ENCODE measurements at regions not wholly inside any gene's neighbourhood (a gene's known extent, or its start where the extent isn't known, plus 50 kb on each side); places are given as distances from the start of the nearest gene placed in this dataset.
A peak's percentile ranks its signal among the peaks of the same experiment; 100 is the strongest.

DNA sequence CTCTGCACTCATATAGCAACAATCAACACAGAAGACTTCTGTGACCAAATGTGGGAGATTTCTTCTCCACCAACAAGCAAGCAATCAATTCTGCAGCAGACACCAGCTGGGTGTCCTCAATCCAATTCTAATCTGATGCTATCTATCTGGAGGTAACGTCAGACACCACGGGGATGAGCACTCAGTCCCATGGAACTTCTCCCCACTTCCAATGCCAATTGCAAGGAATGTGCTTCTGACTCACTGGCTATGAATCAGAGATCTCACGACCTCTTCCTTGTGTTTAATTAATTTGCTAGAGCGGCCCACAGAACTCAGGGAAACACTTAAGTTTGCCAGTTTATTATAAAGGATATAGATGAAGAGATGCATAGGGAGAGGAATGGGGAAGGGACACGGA is 103.5 kb upstream of the SIRPG start:
- H3K4me3 ChIP-seq (replicated peaks; ENCODE audit: low read depth, low read length), result no peak overlapping the region
- DNase-seq (ENCODE audit: low read depth), result peak; percentile 65
- TF ChIP-seq, protein P1, sequence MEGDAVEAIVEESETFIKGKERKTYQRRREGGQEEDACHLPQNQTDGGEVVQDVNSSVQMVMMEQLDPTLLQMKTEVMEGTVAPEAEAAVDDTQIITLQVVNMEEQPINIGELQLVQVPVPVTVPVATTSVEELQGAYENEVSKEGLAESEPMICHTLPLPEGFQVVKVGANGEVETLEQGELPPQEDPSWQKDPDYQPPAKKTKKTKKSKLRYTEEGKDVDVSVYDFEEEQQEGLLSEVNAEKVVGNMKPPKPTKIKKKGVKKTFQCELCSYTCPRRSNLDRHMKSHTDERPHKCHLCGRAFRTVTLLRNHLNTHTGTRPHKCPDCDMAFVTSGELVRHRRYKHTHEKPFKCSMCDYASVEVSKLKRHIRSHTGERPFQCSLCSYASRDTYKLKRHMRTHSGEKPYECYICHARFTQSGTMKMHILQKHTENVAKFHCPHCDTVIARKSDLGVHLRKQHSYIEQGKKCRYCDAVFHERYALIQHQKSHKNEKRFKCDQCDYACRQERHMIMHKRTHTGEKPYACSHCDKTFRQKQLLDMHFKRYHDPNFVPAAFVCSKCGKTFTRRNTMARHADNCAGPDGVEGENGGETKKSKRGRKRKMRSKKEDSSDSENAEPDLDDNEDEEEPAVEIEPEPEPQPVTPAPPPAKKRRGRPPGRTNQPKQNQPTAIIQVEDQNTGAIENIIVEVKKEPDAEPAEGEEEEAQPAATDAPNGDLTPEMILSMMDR (IDR thresholded peaks at IDR 0.05; ENCODE audit: low read length, missing control alignments), result no peak

DNA sequence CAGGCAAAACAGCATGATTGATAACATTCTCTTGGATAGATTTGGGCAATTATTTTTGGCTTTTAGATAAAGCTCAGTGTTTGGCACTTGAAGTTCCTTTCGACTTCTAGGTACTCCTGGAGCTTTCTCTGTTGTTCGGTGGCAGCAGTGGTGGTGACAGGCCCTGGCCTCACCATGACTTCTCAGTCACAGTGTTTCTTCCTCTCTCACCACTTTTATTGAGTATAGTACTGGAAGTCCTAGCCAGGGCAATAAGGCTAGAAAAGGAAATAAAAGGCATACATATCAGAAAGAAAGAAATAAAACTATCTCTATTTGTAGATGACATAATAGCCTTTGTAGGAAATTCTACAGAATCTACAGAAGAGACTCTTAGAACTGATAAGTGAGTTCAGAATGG is 101.2 kb upstream of the SIRPG start:
- TF ChIP-seq, protein P1 (IDR thresholded peaks at IDR 0.05; ENCODE audit: low read length, missing control alignments), result no peak
- H3K4me3 ChIP-seq (replicated peaks; ENCODE audit: low read depth, low read length), result no peak overlapping the region
- DNase-seq (ENCODE audit: low read depth), result no peak

DNA sequence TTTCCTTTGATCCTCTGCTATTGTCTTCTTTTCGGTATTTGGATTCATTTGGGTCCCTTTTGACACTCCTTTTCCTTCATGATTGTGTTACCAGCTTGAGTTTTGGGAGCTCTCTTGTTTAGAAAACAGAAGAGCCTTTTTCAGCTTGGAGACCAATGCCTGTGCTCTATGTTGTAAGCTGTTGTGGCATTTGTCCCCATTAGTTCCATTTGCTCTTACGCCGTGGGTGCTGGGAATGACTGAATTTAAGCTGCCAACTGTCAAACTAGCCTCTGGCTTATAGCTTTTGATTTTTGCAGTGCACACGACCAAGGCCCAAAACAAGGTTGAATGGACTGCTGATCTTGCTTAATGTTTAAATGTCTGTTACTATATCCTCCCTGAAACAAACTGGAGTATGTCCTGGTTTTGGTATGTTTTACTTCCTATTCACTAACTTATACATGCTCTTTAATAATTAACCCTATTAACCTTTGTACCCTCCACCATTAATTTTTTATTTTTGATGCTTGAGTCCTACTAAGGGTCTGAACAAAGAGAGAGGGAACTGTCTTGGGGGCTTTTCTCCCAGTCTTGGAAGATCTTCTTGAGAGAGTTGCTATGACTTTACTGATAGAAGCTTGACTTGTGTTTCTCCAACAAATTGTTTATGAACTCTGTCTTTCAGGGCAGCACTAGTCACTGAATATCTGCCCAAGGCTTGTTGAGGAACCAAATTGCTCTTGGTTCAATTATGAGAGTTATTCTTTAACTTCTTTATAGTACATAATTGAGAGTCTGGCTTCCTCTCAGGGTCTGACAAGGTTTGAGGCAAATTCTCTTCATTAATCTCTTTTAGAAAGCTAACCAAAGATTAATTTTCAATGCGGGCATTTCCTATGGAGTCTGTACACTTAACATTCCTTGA is 100.3 kb upstream of the SIRPG start:
- no peak for DNase-seq (ENCODE audit: low read depth)
- H3K4me3 ChIP-seq (replicated peaks; ENCODE audit: low read depth, low read length), result no peak overlapping the region
- TF ChIP-seq, protein P1 (IDR thresholded peaks at IDR 0.05; ENCODE audit: low read length, missing control alignments), result no peak

DNA sequence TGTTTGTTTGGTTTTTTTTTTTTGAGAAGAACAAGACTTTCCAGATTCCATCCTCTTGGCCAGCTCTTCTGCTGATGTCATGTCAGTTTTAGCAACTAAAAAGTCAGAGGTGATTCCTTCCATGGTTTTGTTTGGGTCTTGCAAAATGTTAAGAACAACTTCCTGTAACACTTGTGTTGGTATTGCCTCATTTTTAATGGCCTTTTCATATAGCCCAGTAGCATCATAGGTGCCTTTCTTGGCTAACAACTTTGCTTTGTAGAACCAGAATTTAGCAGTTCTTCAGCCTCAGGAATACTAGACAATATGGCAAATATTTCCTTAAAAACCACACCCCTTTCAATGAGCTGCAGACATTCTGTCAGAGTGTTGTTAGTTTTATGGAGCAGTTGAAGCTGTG is 99.5 kb upstream of the SIRPG start:
- DNase-seq (ENCODE audit: low read depth), result no peak
- TF ChIP-seq, protein P1 (IDR thresholded peaks at IDR 0.05; ENCODE audit: low read length, missing control alignments), result no peak
- no peak overlapping the region for H3K4me3 ChIP-seq (replicated peaks; ENCODE audit: low read depth, low read length)

DNA sequence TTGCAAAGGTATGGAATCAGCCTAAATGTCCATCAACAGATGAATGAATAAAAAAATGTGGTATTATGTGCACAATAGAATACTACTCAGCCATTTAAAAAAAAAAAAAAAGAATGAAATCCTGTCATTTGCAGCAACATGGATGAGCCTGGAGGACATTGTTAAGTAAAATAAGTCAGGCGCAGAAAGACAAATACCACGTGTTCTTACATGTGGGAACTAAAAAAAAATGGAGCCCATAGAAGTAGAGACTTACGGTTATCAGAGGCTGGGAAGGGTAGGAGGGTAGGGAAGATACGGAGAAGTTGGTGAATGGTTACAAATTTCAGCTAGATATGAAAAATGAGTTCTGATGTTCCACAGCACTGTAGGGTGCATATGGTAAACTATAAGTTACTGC is 97.2 kb upstream of the SIRPG start:
- no peak for DNase-seq (ENCODE audit: low read depth)
- TF ChIP-seq, protein P1 (IDR thresholded peaks at IDR 0.05; ENCODE audit: low read length, missing control alignments), result no peak
- no peak overlapping the region for H3K4me3 ChIP-seq (replicated peaks; ENCODE audit: low read depth, low read length)

DNA sequence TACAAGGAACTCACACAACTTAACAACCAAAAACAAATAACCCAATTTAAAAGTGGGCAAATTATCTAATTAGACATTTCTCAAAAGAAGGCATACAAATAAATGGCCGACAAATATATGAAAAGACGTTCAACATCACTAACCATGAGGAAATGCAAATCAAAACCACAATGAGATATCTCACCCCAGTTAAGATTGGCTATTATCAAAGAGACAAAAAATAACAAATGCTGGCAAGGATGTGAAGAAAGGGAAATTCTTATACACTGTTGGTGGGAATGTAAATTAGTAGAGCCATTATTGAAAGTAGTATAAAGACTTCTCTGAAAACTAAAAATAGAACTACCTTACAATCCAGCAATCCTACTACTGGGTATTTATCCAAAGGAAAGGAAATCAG is 96.7 kb upstream of the SIRPG start:
- H3K4me3 ChIP-seq (replicated peaks; ENCODE audit: low read depth, low read length), result no peak overlapping the region
- no peak for DNase-seq (ENCODE audit: low read depth)
- TF ChIP-seq, protein P1 (IDR thresholded peaks at IDR 0.05; ENCODE audit: low read length, missing control alignments), result no peak

DNA sequence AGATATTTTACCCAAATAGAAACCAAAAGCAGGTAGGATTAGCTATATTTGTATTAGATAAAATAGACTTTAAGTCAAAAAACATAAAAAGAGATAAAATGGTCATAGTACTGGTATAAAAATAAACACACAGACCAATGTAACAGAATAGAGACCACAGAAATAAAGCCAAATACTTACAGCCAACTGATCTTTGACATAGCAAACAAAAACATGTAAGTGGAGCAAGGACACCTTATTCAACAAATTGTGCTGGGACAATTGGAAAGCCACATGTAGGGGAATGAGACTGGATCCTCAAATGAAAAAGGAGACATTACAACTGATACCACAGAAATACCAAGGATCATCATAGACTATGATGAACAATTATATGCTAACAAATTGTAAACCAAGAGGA is 94.5 kb upstream of the SIRPG start:
- H3K4me3 ChIP-seq (replicated peaks; ENCODE audit: low read depth, low read length), result no peak overlapping the region
- no peak for DNase-seq (ENCODE audit: low read depth)
- TF ChIP-seq, protein P1 (IDR thresholded peaks at IDR 0.05; ENCODE audit: low read length, missing control alignments), result no peak
